ENCODE measurements at regions not wholly inside any gene's neighbourhood (a gene's known extent, or its start where the extent isn't known, plus 50 kb on each side); places are given as distances from the start of the nearest gene placed in this dataset.

- H4K8ac ChIP-seq (ENCODE audit: extremely low read depth, insufficient read depth, low read length): no peak overlapping the region
- no peak for TF ChIP-seq TBP (IDR thresholded peaks at IDR 0.05; ENCODE audit: low read depth, low read length)
- no peak for TF ChIP-seq YY1 (IDR thresholded peaks at IDR 0.05; ENCODE audit: low read depth, low read length)
- TF ChIP-seq CTCF (IDR thresholded peaks at IDR 0.05; ENCODE audit: control extremely low read depth in 1 of 3, insufficient read depth in 1 of 3, low read depth in 1 of 3, low read length in 3 of 3): no peak
- TF ChIP-seq TAF1 (IDR thresholded peaks at IDR 0.05; ENCODE audit: low read depth, low read length): no peak
- no peak for TF ChIP-seq EP300 (IDR thresholded peaks at IDR 0.05; ENCODE audit: borderline replicate concordance in 1 of 2, low read depth in 2 of 2, low read length in 2 of 2)
- no peak for TF ChIP-seq ATF3 (IDR thresholded peaks at IDR 0.05; ENCODE audit: insufficient read depth, low read depth, low read length)
- TF ChIP-seq NRF1 (IDR thresholded peaks at IDR 0.05; ENCODE audit: low read depth, low read length): no peak
- no peak for TF ChIP-seq CEBPB (IDR thresholded peaks at IDR 0.05; ENCODE audit: low read depth, low read length)
- TF ChIP-seq RNF2 (IDR thresholded peaks at IDR 0.05; ENCODE audit: borderline replicate concordance, low read depth, low read length, missing control alignments, poor library complexity, severe bottlenecking): no peak
- no peak for TF ChIP-seq SUZ12 (IDR thresholded peaks at IDR 0.05; ENCODE audit: low read length)
These were observed 268.2 kb downstream of the TMEM167A start for GRCh38 chr5:82808960-82809359.

More at GRCh38 chr5:82808960-82809359, 268.2 kb downstream of the TMEM167A start:
- CTCF ChIA-PET (ENCODE audit: partially characterized antibody): interaction anchor here (1.8 kb wide), 1 partner anchor 14 kb away, joined by 8 read pairs; no protein-coding TSS in a partner anchor
- Histone ChIP-seq H2AFZ (ENCODE audit: low read length) (no peak overlapping the region), H3K56ac (replicated peaks; ENCODE audit: insufficient read length, low read depth, low read length) (no peak overlapping the region), H3K9ac (replicated peaks in 1 of 4; ENCODE audit: extremely low read depth in 1 of 4, low read depth in 3 of 4, low read length in 3 of 4) (no peak overlapping the region), H4K20me1 (replicated peaks in 1 of 2; ENCODE audit: control insufficient read depth in 1 of 2, insufficient read depth in 2 of 2, low read length in 2 of 2) (no peaks in the 10 kb centered on the region), H3K9me3 (ENCODE audit: insufficient read depth in 2 of 2, low read depth in 1 of 2, low read length in 1 of 2) (no peaks in the 10 kb centered on the region; a peak in 1 of 4 replicates), H3K4me1 (replicated peaks in 1 of 4; ENCODE audit: control insufficient read depth in 3 of 4, insufficient read depth in 4 of 4, low read length in 3 of 4) (peaks cover 0 to 12% (median 5%) of the 10 kb centered on the region in 4 experiments; a peak in 6 of 7 replicates), H4K91ac (replicated peaks; ENCODE audit: insufficient read length, low read length) (no peak overlapping the region), H3K79me2 (ENCODE audit: control insufficient read depth in 1 of 2, insufficient read depth in 2 of 2, low read length in 2 of 2) (no peaks in the 10 kb centered on the region), H2BK20ac (ENCODE audit: low read length) (no peak overlapping the region), H2BK15ac (ENCODE audit: low read length) (no peak overlapping the region), H2AK5ac (ENCODE audit: low read depth, low read length) (no peak overlapping the region), H3K4me2 (ENCODE audit: insufficient read depth in 1 of 2, low read depth in 2 of 2, low read length in 2 of 2) (no peak overlapping the region), H2BK120ac (replicated peaks; ENCODE audit: low read depth, low read length) (no peak overlapping the region), H2BK5ac (ENCODE audit: low read depth, low read length) (no peak overlapping the region), H3K23ac (ENCODE audit: insufficient read length) (no peak overlapping the region), H3K23me2 (ENCODE audit: low read depth, low read length) (no peaks in the 10 kb centered on the region), H3K4ac (replicated peaks; ENCODE audit: insufficient read length, low read depth, low read length) (no peak overlapping the region), H3K4me3 (ENCODE audit: extremely low read depth in 1 of 4, insufficient read depth in 2 of 4, low read depth in 3 of 4, low read length in 4 of 4) (no peak overlapping the region), H3K79me1 (ENCODE audit: low read depth, low read length) (no peaks in the 10 kb centered on the region), H3K27ac (ENCODE audit: low read depth, low read length) (no peak overlapping the region), H2BK12ac (ENCODE audit: low read depth, low read length) (no peak overlapping the region), H3K14ac (ENCODE audit: insufficient read length) (no peak overlapping the region), H3K27me3 (replicated peaks in 1 of 4; ENCODE audit: control insufficient read depth in 3 of 4, extremely low read depth in 1 of 4, insufficient read depth in 3 of 4, low read length in 3 of 4) (no peaks in the 10 kb centered on the region), H3K18ac (ENCODE audit: extremely low read depth, low read length) (no peak overlapping the region), H4K5ac (ENCODE audit: insufficient read length, low read depth, low read length) (no peak overlapping the region), H3K36me3 (ENCODE audit: control insufficient read depth in 2 of 4, insufficient read depth in 4 of 4, low read length in 3 of 4) (no peaks in the 10 kb centered on the region)
- no peak for DNase-seq (ENCODE audit: low read depth in 1 of 2, low spot score in 2 of 2)
- no peak for FAIRE-seq
- POLR2A ChIA-PET (ENCODE audit: partially characterized antibody): interaction anchor here (1.2 kb wide), 1 partner anchor 16 kb away, joined by 3 read pairs; no protein-coding TSS in a partner anchor
- WGBS, 2 experiments (ENCODE audit: extremely low coverage in 1 of 2, insufficient coverage in 1 of 2, insufficient read length in 1 of 2, insufficient replicate concordance in 2 of 2, low coverage in 1 of 2, low lambda C conversion rate in 2 of 2, missing lambda C conversion rate in 1 of 2): 91% methylated on average over 3 of the region's 3 CpGs; no CpG with 5 or more reads in 1 of the 2 experiments

All from H1 (cell line).